DOHH2 (cell line): ENCODE measurements at regions not wholly inside any gene's neighbourhood (a gene's known extent, or its start where the extent isn't known, plus 50 kb on each side); places are given as distances from the start of the nearest gene placed in this dataset.

Source experiments
- CTCF ChIP-seq: fragments of 200-600 bp; sonication (generic); IDR thresholded peaks from one replicate; pipeline ENCODE4 v1.5.1; 2014; ENCODE audit warnings: antibody characterized with exemption, mild to moderate bottlenecking, low read depth, low read length; ENCODE audit not compliant: poor library complexity, severe bottlenecking
- EZH2phosphoT487 ChIP-seq: fragments of 200-600 bp; sonication (generic); IDR thresholded peaks from 2 replicates; pipeline ENCODE4 v1.6.1; 2017; ENCODE audit warnings: borderline replicate concordance, mild to moderate bottlenecking, antibody characterized with exemption, low read length, moderate library complexity, mixed read lengths

GRCh38 chr3:90068783-90069182 lies 961.4 kb downstream of the EPHA3 start:
- TF ChIP-seq CTCF (no peak), EZH2phosphoT487 (no peak)
